Prostate gland (tissue), 2 donors: ENCODE measurements at regions not wholly inside any gene's neighbourhood (a gene's known extent, or its start where the extent isn't known, plus 50 kb on each side); places are given as distances from the start of the nearest gene placed in this dataset.

Experiments
- CTCF ChIP-seq, 4 experiments: fragments of 200-600 bp in 2 of 4; fragments of 450-650 bp in 2 of 4; sonication (generic) in 2 of 4; IDR thresholded peaks; 1 replicate in 3 of 4; 2 replicates in 1 of 4; pipeline ENCODE4 v1.5.1; 2016 to 2019; ENCODE audit warnings: antibody characterized with exemption in 4 of 4, mild to moderate bottlenecking in 2 of 4, moderate library complexity in 2 of 4
- POLR2A ChIP-seq: fragments of 450-650 bp; IDR thresholded peaks from one replicate; pipeline ENCODE4 v1.6.1; 2016; ENCODE audit warnings: antibody characterized with exemption, mild to moderate bottlenecking
- POLR2AphosphoS5 ChIP-seq: sonication (generic); formaldehyde crosslinking; IDR thresholded peaks from one replicate; pipeline ENCODE4 v1.6.1; 2017; ENCODE audit warnings: antibody characterized with exemption

DNA sequence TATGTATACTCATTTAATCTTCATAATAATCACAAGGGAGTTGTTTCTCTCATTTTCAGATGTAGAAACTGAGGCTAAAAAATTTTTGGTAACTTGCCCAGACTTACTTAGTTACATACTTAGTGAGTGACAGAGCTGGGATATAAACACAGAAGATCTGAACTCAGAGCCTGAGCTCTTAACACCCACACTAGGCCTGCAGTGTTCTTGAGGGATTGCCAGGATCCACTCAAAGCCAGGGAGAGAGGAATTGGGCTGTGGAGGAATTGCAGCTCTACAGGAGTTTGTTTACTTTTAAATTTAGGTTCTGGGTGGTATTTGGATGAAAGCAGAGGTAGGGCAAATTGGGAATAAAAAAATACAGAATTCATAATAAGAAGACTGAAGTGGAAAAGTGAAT, 515.1 kb upstream of the PLXNA2 start:
- TF ChIP-seq POLR2A (no peak), CTCF (IDR thresholded peaks at IDR 0.05) (no peak), POLR2AphosphoS5 (no peak)
